ENCODE measurements at regions not wholly inside any gene's neighbourhood (a gene's known extent, or its start where the extent isn't known, plus 50 kb on each side); places are given as distances from the start of the nearest gene placed in this dataset.

GRCh38 chr14:94890785-94891184 lies 120.9 kb upstream of the GSC start:
- Mint-ChIP-seq H3K4me3 (no peak overlapping the region), H3K36me3 (ENCODE audit: low read depth) (no peaks in the 10 kb centered on the region), H3K9me3 (no peaks in the 10 kb centered on the region), H3K27me3 (peaks cover 5% of the 10 kb centered on the region), H3K4me1 (ENCODE audit: low read depth) (no peaks in the 10 kb centered on the region), H3K27ac (no peak overlapping the region)
- ATAC-seq (ENCODE audit: poor library complexity), result no peak
- ChIA-PET CTCF (no interaction called here), POLR2A (no interaction called here)
- Histone ChIP-seq H3K4me3 (ENCODE audit: low read length) (no peak overlapping the region), H3K27me3 (ENCODE audit: control insufficient read depth in 1 of 2, insufficient read depth in 2 of 2, low read length in 2 of 2) (peaks cover 0 to 2% of the 10 kb centered on the region in 2 experiments), H3K9me3 (ENCODE audit: control insufficient read depth in 1 of 2, insufficient read depth in 1 of 2, low read length in 2 of 2) (peaks cover 0 to 22% of the 10 kb centered on the region in 2 experiments), H3K4me1 (ENCODE audit: insufficient read depth, low read length) (no peaks in the 10 kb centered on the region), H3K36me3 (ENCODE audit: insufficient read depth, low read length) (no peaks in the 10 kb centered on the region), H3K27ac (ENCODE audit: low read depth in 1 of 2, low read length in 2 of 2) (no peak overlapping the region)
- TF ChIP-seq CTCF (IDR thresholded peaks at IDR 0.05), result no peak
- no peak for DNase-seq
- intact Hi-C loops (cut with DNase I, micrococcal nuclease), result no loop called here

DNA sequence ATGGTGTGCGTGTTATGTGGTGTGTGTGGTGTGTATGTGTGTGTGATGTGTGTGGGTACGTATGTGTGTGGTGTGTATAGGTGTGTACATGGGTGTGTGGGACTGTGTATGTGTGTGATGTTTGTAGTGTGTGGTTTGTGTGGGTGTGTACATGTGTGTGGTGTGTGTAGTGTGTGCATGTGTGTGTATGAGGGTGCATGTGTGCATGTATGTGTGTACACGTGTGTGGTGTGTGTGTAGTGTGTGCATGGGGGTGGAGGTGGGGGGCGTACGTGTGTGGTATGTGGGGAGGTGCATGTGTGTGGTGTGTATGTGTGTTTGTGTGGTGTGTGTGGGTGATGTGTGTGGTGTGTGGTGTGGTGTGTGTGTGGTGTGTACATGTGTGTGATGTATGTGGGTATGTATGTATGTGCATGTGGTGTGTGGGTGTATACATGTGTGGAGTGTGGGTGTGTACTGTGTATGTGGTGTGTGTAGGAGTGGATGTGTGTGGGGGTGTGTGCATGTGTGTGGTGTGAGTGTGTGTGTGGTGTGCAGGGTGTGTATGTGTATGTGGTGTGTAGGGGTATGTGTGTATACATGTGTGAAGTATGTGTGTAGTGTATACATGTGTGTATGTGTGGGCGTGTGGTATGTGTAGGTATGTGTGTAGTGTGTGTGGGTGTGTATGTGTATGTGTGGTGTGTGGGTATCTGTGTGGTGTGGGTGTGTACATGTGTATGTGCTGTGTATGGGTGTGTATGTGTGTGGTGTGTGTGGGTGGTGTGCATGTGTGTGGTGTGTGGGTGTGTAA lies 119.8 kb upstream of the GSC start:
- Mint-ChIP-seq H3K4me1 (ENCODE audit: low read depth) (no peaks in the 10 kb centered on the region), H3K27me3 (peaks cover 14% of the 10 kb centered on the region), H3K9me3 (no peaks in the 10 kb centered on the region), H3K36me3 (ENCODE audit: low read depth) (no peaks in the 10 kb centered on the region), H3K4me3 (no peak overlapping the region), H3K27ac (no peak overlapping the region)
- no peaks in the 10 kb centered on the region for H3K4me1 ChIP-seq (ENCODE audit: insufficient read depth, low read length)
- no peak overlapping the region for H3K27ac ChIP-seq (ENCODE audit: low read depth in 1 of 2, low read length in 2 of 2)
- ChIA-PET POLR2A (no interaction called here), CTCF (no interaction called here)
- DNase-seq (no peak), ATAC-seq (ENCODE audit: poor library complexity) (no peak)
- TF ChIP-seq CTCF (IDR thresholded peaks at IDR 0.05), result no peak
- peaks cover 0 to 18% of the 10 kb centered on the region in 2 experiments for H3K9me3 ChIP-seq (ENCODE audit: control insufficient read depth in 1 of 2, insufficient read depth in 1 of 2, low read length in 2 of 2)
- no peaks in the 10 kb centered on the region for H3K36me3 ChIP-seq (ENCODE audit: insufficient read depth, low read length)
- peaks cover 0 to 2% of the 10 kb centered on the region in 2 experiments for H3K27me3 ChIP-seq (ENCODE audit: control insufficient read depth in 1 of 2, insufficient read depth in 2 of 2, low read length in 2 of 2)
- H3K4me3 ChIP-seq (ENCODE audit: low read length), result no peak overlapping the region
- intact Hi-C loops (cut with DNase I, micrococcal nuclease), result no loop called here

- no peaks in the 10 kb centered on the region for H3K9me3 Mint-ChIP-seq
- no peak for TF ChIP-seq CTCF (IDR thresholded peaks at IDR 0.05)
- H3K4me3 Mint-ChIP-seq, result no peak overlapping the region
- no peak for ATAC-seq (ENCODE audit: poor library complexity)
- H3K27me3 Mint-ChIP-seq, result peaks cover 14% of the 10 kb centered on the region
- ChIA-PET POLR2A (no interaction called here), CTCF (no interaction called here)
- no peak overlapping the region for H3K27ac Mint-ChIP-seq
- Histone ChIP-seq H3K4me1 (ENCODE audit: insufficient read depth, low read length) (no peaks in the 10 kb centered on the region), H3K9me3 (ENCODE audit: control insufficient read depth in 1 of 2, insufficient read depth in 1 of 2, low read length in 2 of 2) (peaks cover 0 to 20% of the 10 kb centered on the region in 2 experiments), H3K27ac (ENCODE audit: low read depth in 1 of 2, low read length in 2 of 2) (no peak overlapping the region), H3K27me3 (ENCODE audit: control insufficient read depth in 1 of 2, insufficient read depth in 2 of 2, low read length in 2 of 2) (peaks cover 0 to 4% of the 10 kb centered on the region in 2 experiments), H3K4me3 (ENCODE audit: low read length) (no peak overlapping the region), H3K36me3 (ENCODE audit: insufficient read depth, low read length) (no peaks in the 10 kb centered on the region)
- H3K4me1 Mint-ChIP-seq (ENCODE audit: low read depth), result no peaks in the 10 kb centered on the region
- no peak for DNase-seq
- no peaks in the 10 kb centered on the region for H3K36me3 Mint-ChIP-seq (ENCODE audit: low read depth)
- intact Hi-C loops (cut with DNase I, micrococcal nuclease), result no loop called here
Measured at GRCh38 chr14:94888121-94888520, 118.2 kb upstream of the GSC start.
